Sigmoid colon (tissue), 4 donors: ENCODE measurements at regions not wholly inside any gene's neighbourhood (a gene's known extent, or its start where the extent isn't known, plus 50 kb on each side); places are given as distances from the start of the nearest gene placed in this dataset.

Experiments used
- EP300 ChIP-seq, 4 donors: sonication (generic); formaldehyde crosslinking; IDR thresholded peaks; one replicate each; pipeline ENCODE4 v1.6.1; 2017; ENCODE audit warnings: antibody characterized with exemption in 4 of 4
- POLR2A ChIP-seq, 2 donors: fragments of 450-650 bp; IDR thresholded peaks; one replicate each; pipeline ENCODE4 v1.6.1; 2016; ENCODE audit warnings: antibody characterized with exemption in 2 of 2, mild to moderate bottlenecking in 2 of 2, moderate library complexity in 2 of 2
- TF ChIP-seq, protein P1 (sequence below), 4 experiments: fragments of 450-650 bp in 3 of 4; fragments of 200-600 bp in 1 of 4; IDR thresholded peaks; one replicate each; pipeline ENCODE4 v1.5.1; 2016 to 2019; ENCODE audit warnings: antibody characterized with exemption in 4 of 4, mild to moderate bottlenecking in 3 of 4, moderate library complexity in 2 of 4

DNA sequence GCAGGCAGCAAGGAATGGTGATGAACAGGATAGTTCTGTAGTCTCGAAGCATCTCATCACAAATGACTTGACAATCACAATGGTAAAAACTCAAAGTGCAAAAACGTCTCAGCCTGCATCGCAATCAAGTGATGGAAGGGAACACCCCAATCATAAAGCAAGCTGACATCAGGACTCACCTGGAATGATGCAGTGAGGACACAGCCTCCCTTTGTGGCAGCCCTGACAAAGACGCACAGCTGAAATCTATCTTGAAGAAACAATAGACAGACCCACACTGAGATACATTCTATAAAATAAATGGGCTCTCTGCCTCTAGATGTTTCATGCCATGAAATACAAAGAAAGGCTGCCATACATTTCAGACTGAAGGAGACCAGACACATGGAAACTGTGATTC, 748.0 kb upstream of the IGFBP3 start:
- TF ChIP-seq EP300 (IDR thresholded peaks at IDR 0.05) (no peak), POLR2A (IDR thresholded peaks at IDR 0.05) (no peak)
- TF ChIP-seq, protein P1, sequence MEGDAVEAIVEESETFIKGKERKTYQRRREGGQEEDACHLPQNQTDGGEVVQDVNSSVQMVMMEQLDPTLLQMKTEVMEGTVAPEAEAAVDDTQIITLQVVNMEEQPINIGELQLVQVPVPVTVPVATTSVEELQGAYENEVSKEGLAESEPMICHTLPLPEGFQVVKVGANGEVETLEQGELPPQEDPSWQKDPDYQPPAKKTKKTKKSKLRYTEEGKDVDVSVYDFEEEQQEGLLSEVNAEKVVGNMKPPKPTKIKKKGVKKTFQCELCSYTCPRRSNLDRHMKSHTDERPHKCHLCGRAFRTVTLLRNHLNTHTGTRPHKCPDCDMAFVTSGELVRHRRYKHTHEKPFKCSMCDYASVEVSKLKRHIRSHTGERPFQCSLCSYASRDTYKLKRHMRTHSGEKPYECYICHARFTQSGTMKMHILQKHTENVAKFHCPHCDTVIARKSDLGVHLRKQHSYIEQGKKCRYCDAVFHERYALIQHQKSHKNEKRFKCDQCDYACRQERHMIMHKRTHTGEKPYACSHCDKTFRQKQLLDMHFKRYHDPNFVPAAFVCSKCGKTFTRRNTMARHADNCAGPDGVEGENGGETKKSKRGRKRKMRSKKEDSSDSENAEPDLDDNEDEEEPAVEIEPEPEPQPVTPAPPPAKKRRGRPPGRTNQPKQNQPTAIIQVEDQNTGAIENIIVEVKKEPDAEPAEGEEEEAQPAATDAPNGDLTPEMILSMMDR (IDR thresholded peaks at IDR 0.05), result no peak
